Right cardiac atrium (tissue), 5 donors: ENCODE measurements at regions not wholly inside any gene's neighbourhood (a gene's known extent, or its start where the extent isn't known, plus 50 kb on each side); places are given as distances from the start of the nearest gene placed in this dataset.

ENCODE experiments used
- ATAC-seq, 2 donors: fragments of 200-7000 bp; cut with Tn5 transposase; one replicate each; pipeline versions ENCODE4 v1.8.0 to v1.9.1; 2020; ENCODE audit warnings: moderate library complexity in 2 of 2, mild to moderate bottlenecking in 1 of 2
- DNase-seq, 3 donors: peaks; one replicate each; pipeline ENCODE4 v3.0.0-alpha.2; 2020
- H3K27ac ChIP-seq: one replicate; pipeline ENCODE4 v1.5.1; 2013; ENCODE audit warnings: mild to moderate bottlenecking, low read length, control low read depth, moderate library complexity
- H3K27me3 ChIP-seq: one replicate; pipeline ENCODE4 v1.6.1; 2013; ENCODE audit not compliant: control insufficient read depth, insufficient read depth
- H3K4me1 ChIP-seq: one replicate; pipeline ENCODE4 v1.6.1; 2013; ENCODE audit warnings: low read length; ENCODE audit not compliant: control insufficient read depth, insufficient read depth
- H3K4me3 ChIP-seq: one replicate; pipeline ENCODE4 v1.5.1; 2013; ENCODE audit warnings: low read length, control low read depth
- H3K9me3 ChIP-seq: one replicate; pipeline ENCODE4 v1.6.1; 2013; ENCODE audit warnings: low read length; ENCODE audit not compliant: control insufficient read depth
- WGBS: extraction: QIAGEN DNeasy Blood & Tissue Kit; methylation state at CpG from one replicate; pipeline ENCODE4 v1.1.7; 2013; 5-methylcytosine and 5-hydroxymethylcytosine counted together
- intact Hi-C, 4 donors: fragments of 100-400 bp; cut with DNase I; formaldehyde crosslinking; loops; one replicate each; pipeline versions ENCODE4 v1.11.0 to v1.14.0; 2022 to 2023
- donor health status: healthy with polysubstance abuse.
- donor health status: DM: no; HTN: yes; CAD: no.
- donor health status: DM: no; HTN: no; CAD: no.
- donor health status: DM: no; HTN: yes; CAD: no; lungs with severe emphysema.
- donor health status: DM: yes; HTN: yes; CAD: no.

DNA sequence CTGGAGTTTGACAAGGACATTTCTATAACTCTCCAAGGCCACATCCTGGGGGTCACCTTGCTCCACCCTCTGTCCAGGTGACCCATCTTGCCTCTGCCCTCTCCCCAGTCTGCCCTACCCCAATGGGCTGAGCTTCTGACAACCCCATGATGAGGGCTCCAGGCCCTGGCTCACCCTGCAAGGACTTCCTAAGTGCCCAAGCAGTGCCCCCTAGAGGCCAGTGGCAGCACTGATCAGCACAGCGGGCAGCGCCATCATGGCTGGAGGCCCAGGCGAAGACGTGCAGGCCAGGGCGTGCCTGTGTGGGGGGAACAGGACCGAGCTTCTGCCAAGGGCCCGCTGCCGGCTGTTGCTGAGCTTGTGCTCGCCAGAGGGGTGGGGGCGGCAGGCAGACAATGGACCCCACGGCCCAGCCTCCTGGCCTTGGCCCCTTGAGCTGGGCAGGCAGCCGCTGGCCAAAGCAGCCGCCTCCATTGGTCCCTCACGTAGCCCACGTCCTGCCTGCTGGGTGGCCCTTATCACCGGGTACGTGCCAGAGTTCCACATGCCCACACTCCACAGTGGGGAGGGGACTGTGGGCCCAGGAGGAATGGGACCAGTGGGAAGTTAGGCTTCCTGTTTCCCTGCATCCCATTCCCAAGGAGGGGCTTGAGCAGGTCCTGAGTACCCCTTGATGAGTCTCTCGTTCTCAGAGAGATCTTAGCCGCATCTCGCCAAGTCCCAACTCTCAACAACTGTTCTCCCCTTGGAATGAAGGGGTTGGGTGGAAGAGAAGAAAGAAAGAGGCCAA lies 64.3 kb downstream of the MRPL14 start:
- WGBS = 69% methylated on average over 20 of the region's 20 CpGs
- no peaks in the 10 kb centered on the region for H3K27me3 ChIP-seq
- DNase-seq (peak; percentile 56 to 84 (median 79)), ATAC-seq (peak in 1 of 2 donors; percentile 2)
- H3K4me1 ChIP-seq = peaks cover 27% of the 10 kb centered on the region
- no peak overlapping the region for H3K4me3 ChIP-seq
- intact Hi-C loops = loop anchor here in 1 of 4 donors (5.0 kb wide), 1 partner anchor 56 kb away; no protein-coding TSS in a partner anchor
- H3K27ac ChIP-seq = peak overlapping the region; percentile 84
- no peaks in the 10 kb centered on the region for H3K9me3 ChIP-seq

GRCh38 chr6:44062105-44062770 lies 65.0 kb downstream of the MRPL14 start:
- 72% methylated on average over 3 of the region's 3 CpGs for WGBS
- peaks cover 33% of the 10 kb centered on the region for H3K4me1 ChIP-seq
- intact Hi-C loops = loop anchor here in 1 of 4 donors (5.0 kb wide), 1 partner anchor 55 kb away; no protein-coding TSS in a partner anchor
- DNase-seq = peak in 2 of 3 donors; percentile 77 to 79
- H3K27ac ChIP-seq = peak overlapping the region; percentile 84
- no peak overlapping the region for H3K4me3 ChIP-seq
- no peaks in the 10 kb centered on the region for H3K27me3 ChIP-seq
- no peaks in the 10 kb centered on the region for H3K9me3 ChIP-seq
- peak in 1 of 2 donors; percentile 26 for ATAC-seq

GRCh38 chr6:44061375-44062104 lies 65.7 kb downstream of the MRPL14 start:
- intact Hi-C loops = loop anchor here in 1 of 4 donors (5.0 kb wide), 1 partner anchor 54 kb away; no protein-coding TSS in a partner anchor
- Histone ChIP-seq H3K27me3 (no peaks in the 10 kb centered on the region), H3K27ac (peak overlapping the region; percentile 84), H3K4me3 (no peak overlapping the region), H3K4me1 (peaks cover 37% of the 10 kb centered on the region), H3K9me3 (no peaks in the 10 kb centered on the region)
- WGBS = 52% methylated on average over 5 of the region's 5 CpGs
- ATAC-seq = no peak
- DNase-seq = peak in 1 of 3 donors; percentile 19

DNA sequence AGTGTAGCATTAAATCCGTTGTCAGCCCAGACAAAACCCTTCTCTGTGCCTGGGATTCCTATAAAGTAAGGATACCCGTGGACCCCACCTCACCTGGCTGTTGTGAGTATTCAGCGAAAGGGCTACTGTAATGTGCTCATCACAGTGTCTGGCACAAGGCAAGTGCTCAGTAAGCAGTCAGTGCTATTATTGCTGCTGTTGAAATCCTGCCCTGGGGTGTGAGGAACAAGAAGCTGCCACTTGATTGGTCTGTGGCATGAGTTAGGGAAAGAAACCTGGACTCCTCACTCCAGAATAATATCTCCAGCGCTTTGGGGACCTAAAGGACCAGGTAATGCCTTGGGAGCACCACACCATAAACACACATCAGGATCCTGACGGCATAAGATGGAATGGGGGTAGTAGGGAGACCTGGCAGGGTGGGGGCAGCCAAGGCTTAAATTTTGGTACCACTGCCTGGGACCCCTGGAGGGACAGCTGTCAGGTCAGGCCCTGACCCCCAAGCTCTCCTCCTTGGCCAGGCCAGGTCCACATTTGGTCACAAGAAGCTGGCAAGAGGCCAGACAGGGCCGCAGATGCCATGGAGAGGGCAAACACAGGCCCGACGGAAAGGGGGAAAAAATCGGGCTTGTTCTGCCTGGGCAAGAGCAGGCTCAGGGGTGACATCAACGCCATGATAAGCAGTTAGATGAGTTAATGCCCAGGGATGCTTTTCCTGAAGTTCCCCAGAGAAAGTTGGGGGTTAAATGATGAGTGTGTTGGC lies 66.5 kb downstream of the MRPL14 start:
- H3K27ac ChIP-seq = peak overlapping the region; percentile 84
- no peak overlapping the region for H3K4me3 ChIP-seq
- H3K4me1 ChIP-seq = peaks cover 37% of the 10 kb centered on the region
- intact Hi-C loops = loop anchor here in 1 of 4 donors (5.0 kb wide), 1 partner anchor 53 kb away; no protein-coding TSS in a partner anchor
- 71% methylated on average over 10 of the region's 10 CpGs for WGBS
- H3K27me3 ChIP-seq = no peaks in the 10 kb centered on the region
- no peak for ATAC-seq
- peak in 1 of 3 donors; percentile 69 for DNase-seq
- no peaks in the 10 kb centered on the region for H3K9me3 ChIP-seq

GRCh38 chr6:44059359-44060346 lies 67.6 kb downstream of the MRPL14 start:
- DNase-seq (peak; percentile 6 to 90 (median 79)), ATAC-seq (peak; percentile 12 to 38)
- WGBS = 35% methylated on average over 7 of the region's 7 CpGs
- intact Hi-C loops = loop anchor here in 1 of 4 donors (5.0 kb wide), 1 partner anchor 52 kb away; no protein-coding TSS in a partner anchor
- H3K4me3 ChIP-seq = no peak overlapping the region
- H3K4me1 ChIP-seq = peaks cover 34% of the 10 kb centered on the region
- peak overlapping the region; percentile 53 for H3K27ac ChIP-seq
- no peaks in the 10 kb centered on the region for H3K27me3 ChIP-seq
- H3K9me3 ChIP-seq = no peaks in the 10 kb centered on the region

GRCh38 chr6:44058617-44059358 lies 68.5 kb downstream of the MRPL14 start:
- H3K4me1 ChIP-seq = peaks cover 31% of the 10 kb centered on the region
- DNase-seq = peak; percentile 87 to 91 (median 88)
- peak; percentile 65 to 86 for ATAC-seq

DNA sequence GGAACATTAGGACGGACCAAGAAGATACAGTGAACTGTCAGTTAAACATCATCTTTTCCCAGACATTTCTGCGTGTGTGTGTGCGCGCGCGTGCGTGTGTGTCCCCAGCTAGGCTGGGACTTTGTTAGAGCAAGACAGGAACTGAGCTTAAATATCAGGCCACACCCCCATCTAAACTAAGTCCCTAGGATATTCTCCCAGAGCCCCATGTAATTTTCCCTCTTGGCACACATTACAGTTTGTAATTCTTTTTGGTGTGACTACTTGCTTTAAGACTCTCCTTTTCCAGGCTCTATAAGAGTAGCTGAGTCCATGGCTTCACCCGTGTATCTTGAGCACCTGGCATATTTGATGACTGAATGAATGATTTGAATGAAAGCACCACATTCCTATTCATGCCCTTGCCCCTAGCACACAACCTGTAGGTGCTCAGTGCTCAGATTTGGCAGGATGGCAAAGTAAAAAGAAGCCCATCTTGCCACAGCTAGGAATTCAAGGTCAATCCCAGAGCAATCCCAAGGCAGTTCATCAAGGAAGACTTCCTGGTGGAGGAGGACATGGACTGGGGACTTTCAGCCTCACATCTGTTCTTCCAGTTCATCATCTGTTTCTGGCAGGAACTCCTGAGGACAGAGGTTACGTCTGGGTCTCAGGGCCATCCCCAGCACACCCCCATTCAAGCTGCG lies 69.2 kb downstream of the MRPL14 start:
- H3K9me3 ChIP-seq = no peaks in the 10 kb centered on the region
- peak overlapping the region; percentile 67 for H3K27ac ChIP-seq
- no peak overlapping the region for H3K4me3 ChIP-seq
- intact Hi-C loops = no loop called here
- no peaks in the 10 kb centered on the region for H3K27me3 ChIP-seq
- DNase-seq (peak in 1 of 3 donors; percentile 44), ATAC-seq (no peak)
- 62% methylated on average over 10 of the region's 10 CpGs for WGBS
- H3K4me1 ChIP-seq = peaks cover 30% of the 10 kb centered on the region

More at GRCh38 chr6:44058617-44059358, 68.5 kb downstream of the MRPL14 start:
- H3K27ac ChIP-seq = peak overlapping the region; percentile 53
- H3K9me3 ChIP-seq = no peaks in the 10 kb centered on the region
- intact Hi-C loops = no loop called here
- H3K27me3 ChIP-seq = no peaks in the 10 kb centered on the region
- H3K4me3 ChIP-seq = no peak overlapping the region
- WGBS = 25% methylated on average over 19 of the region's 19 CpGs

GRCh38 chr6:44057238-44057930 lies 69.9 kb downstream of the MRPL14 start:
- ATAC-seq (no peak), DNase-seq (no peak)
- peaks cover 31% of the 10 kb centered on the region for H3K4me1 ChIP-seq
- WGBS = 44% methylated on average over 4 of the region's 4 CpGs
- H3K9me3 ChIP-seq = no peaks in the 10 kb centered on the region
- intact Hi-C loops = no loop called here
- no peaks in the 10 kb centered on the region for H3K27me3 ChIP-seq
- H3K27ac ChIP-seq = peak overlapping the region; percentile 40
- no peak overlapping the region for H3K4me3 ChIP-seq
